Lower leg skin (tissue), 3 donors: ENCODE measurements at regions not wholly inside any gene's neighbourhood (a gene's known extent, or its start where the extent isn't known, plus 50 kb on each side); places are given as distances from the start of the nearest gene placed in this dataset.

ENCODE experiments used
- POLR2A ChIP-seq, 2 donors: fragments of 450-650 bp; IDR thresholded peaks; one replicate each; pipeline ENCODE4 v1.6.1; 2016 to 2017; ENCODE audit warnings: antibody characterized with exemption in 2 of 2, mild to moderate bottlenecking in 1 of 2, moderate library complexity in 1 of 2
- TF ChIP-seq, protein P1 (sequence below), 3 donors: fragments of 450-650 bp; IDR thresholded peaks; one replicate each; pipeline ENCODE4 v1.5.1; 2016; ENCODE audit warnings: antibody characterized with exemption in 3 of 3, mild to moderate bottlenecking in 3 of 3, moderate library complexity in 2 of 3

DNA sequence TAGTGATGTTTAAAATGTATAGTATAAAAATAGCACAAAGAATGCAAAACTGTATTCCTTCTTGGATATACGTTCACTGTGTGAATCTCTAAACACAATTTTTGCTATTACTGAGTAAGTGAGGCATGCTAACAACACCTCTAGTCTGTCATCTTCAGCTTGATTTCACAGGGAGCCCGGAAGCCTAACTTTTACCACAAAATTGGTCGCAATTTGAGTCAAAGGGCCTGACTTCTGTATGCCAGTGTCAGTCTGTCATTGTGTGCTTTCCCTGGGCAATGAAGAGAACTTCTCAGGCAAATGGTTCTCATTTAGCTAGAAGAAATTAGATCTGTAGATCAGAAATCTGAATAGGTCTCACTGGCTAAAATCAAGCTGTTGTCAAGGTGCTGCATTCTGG is 1059.5 kb downstream of the FAM181B start:
- no peak for TF ChIP-seq POLR2A (IDR thresholded peaks at IDR 0.05)
- TF ChIP-seq, protein P1, sequence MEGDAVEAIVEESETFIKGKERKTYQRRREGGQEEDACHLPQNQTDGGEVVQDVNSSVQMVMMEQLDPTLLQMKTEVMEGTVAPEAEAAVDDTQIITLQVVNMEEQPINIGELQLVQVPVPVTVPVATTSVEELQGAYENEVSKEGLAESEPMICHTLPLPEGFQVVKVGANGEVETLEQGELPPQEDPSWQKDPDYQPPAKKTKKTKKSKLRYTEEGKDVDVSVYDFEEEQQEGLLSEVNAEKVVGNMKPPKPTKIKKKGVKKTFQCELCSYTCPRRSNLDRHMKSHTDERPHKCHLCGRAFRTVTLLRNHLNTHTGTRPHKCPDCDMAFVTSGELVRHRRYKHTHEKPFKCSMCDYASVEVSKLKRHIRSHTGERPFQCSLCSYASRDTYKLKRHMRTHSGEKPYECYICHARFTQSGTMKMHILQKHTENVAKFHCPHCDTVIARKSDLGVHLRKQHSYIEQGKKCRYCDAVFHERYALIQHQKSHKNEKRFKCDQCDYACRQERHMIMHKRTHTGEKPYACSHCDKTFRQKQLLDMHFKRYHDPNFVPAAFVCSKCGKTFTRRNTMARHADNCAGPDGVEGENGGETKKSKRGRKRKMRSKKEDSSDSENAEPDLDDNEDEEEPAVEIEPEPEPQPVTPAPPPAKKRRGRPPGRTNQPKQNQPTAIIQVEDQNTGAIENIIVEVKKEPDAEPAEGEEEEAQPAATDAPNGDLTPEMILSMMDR (IDR thresholded peaks at IDR 0.05): no peak
